PFSK-1 (cell line): ENCODE measurements at regions not wholly inside any gene's neighbourhood (a gene's known extent, or its start where the extent isn't known, plus 50 kb on each side); places are given as distances from the start of the nearest gene placed in this dataset.

Experiments used
- POLR2AphosphoS5 ChIP-seq: IDR thresholded peaks from 2 replicates; pipeline ENCODE4 v1.6.1; 2012; ENCODE audit warnings: low read depth, mild to moderate bottlenecking, control low read depth, low read length, moderate library complexity
- REST ChIP-seq, 2 experiments: IDR thresholded peaks; 2 replicates each; pipeline versions ENCODE4 v1.6.1 to v1.8.0; 2011 to 2012; ENCODE audit warnings: low read depth in 2 of 2, low read length in 2 of 2, control low read depth in 1 of 2, inconsistent platforms in 1 of 2, mild to moderate bottlenecking in 1 of 2, moderate library complexity in 1 of 2; ENCODE audit not compliant: insufficient read depth in 1 of 2
- SIN3A ChIP-seq: IDR thresholded peaks from 2 replicates; pipeline ENCODE4 v1.6.1; 2012; ENCODE audit warnings: mild to moderate bottlenecking, low read length, moderate library complexity, borderline replicate concordance; ENCODE audit not compliant: insufficient read depth
- TAF1 ChIP-seq: IDR thresholded peaks from 2 replicates; pipeline ENCODE4 v1.6.1; 2012; ENCODE audit warnings: low read length, control low read depth, borderline replicate concordance; ENCODE audit not compliant: insufficient read depth

GRCh38 chr10:124228471-124228870, 135.1 kb upstream of the CHST15 start:
- TF ChIP-seq POLR2AphosphoS5 (no peak), TAF1 (no peak), REST (IDR thresholded peaks at IDR 0.05; ENCODE audit: insufficient read depth in 1 of 2, low read depth in 2 of 2, low read length in 2 of 2) (no peak), SIN3A (no peak)
